Uterus (tissue), 3 donors: ENCODE measurements at regions not wholly inside any gene's neighbourhood (a gene's known extent, or its start where the extent isn't known, plus 50 kb on each side); places are given as distances from the start of the nearest gene placed in this dataset. TPM values are rescaled to one million over a fixed set of nuclear protein-coding genes. Genes with fewer than 3 reads are reported as not detected.

Experiments used
- DNase-seq, 2 donors: peaks; one replicate each; pipeline ENCODE4 v3.0.0-alpha.2; 2019 to 2020
- H3K27ac ChIP-seq, 2 donors: fragments of 200-600 bp; sonication (generic); 1 replicate in 1 of 2; 2 replicates in 1 of 2; pipeline ENCODE4 v1.5.1; 2016 to 2018
- H3K27me3 ChIP-seq, 2 donors: fragments of 200-600 bp; sonication (generic); one replicate each; pipeline ENCODE4 v1.5.1; 2018 to 2019; ENCODE audit warnings: control low read depth in 1 of 2
- H3K36me3 ChIP-seq, 2 donors: fragments of 200-600 bp; sonication (generic); one replicate each; pipeline ENCODE4 v1.5.1; 2019; ENCODE audit warnings: control low read depth in 1 of 2
- H3K4me1 ChIP-seq, 2 donors: fragments of 200-600 bp; sonication (generic); one replicate each; pipeline ENCODE4 v1.5.1; 2018 to 2019; ENCODE audit warnings: control low read depth in 1 of 2
- H3K4me3 ChIP-seq, 2 donors: fragments of 200-600 bp; sonication (generic); 1 replicate in 1 of 2; 2 replicates in 1 of 2; pipeline ENCODE4 v1.5.1; 2018 to 2019; ENCODE audit warnings: mild to moderate bottlenecking in 1 of 2
- H3K9me3 ChIP-seq, 2 donors: fragments of 200-600 bp; sonication (generic); one replicate each; pipeline ENCODE4 v1.5.1; 2019; ENCODE audit warnings: control low read depth in 1 of 2
- POLR2A ChIP-seq, 2 donors: fragments of 450-650 bp; IDR thresholded peaks; one replicate each; pipeline ENCODE4 v1.6.1; 2016; ENCODE audit warnings: antibody characterized with exemption in 2 of 2, mild to moderate bottlenecking in 1 of 2, moderate library complexity in 1 of 2
- intact Hi-C: fragments of 100-400 bp; cut with DNase I; formaldehyde crosslinking; loops from one replicate; pipeline ENCODE4 v1.15.1; 2023; ENCODE audit warnings: low total_unique reads
- small RNA-seq: library from RNA; depleted of rRNA; stranded (forward); fragments of <200 nt; gene quantifications from one replicate; pipeline ENCODE3, GENCODE V24; 2016
- TF ChIP-seq, protein P1 (sequence below), 4 experiments: fragments of 200-600 bp in 2 of 4; fragments of 450-650 bp in 2 of 4; sonication (generic) in 2 of 4; IDR thresholded peaks; one replicate each; pipeline ENCODE4 v1.5.1; 2016 to 2019; ENCODE audit warnings: antibody characterized with exemption in 4 of 4, mild to moderate bottlenecking in 2 of 4, moderate library complexity in 1 of 4
- donor health status: DM: yes; HTN: yes; CAD: no.

DNA sequence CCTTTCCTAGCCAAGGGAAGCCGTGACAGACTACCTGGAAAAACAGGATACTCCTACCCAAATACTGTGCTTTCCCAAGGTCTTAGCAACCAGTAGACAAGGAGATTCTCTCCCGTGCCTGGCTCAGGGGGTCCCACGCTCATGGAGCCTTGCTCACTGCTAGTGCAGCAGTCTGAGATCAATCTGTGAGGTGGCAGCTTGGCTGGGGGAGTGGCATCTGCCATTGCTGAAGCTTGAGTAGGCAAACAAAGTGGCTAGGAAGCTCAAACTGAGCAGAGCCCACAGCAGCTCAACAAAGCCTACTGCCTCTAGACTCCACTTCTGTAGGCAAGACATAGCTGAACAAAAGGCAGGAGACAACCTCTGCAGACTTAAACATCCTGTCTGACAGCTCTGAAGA is 177.1 kb downstream of the PARM1 start:
- H3K4me1 ChIP-seq: no peaks in the 10 kb centered on the region
- intact Hi-C loops: no loop called here
- TF ChIP-seq POLR2A (IDR thresholded peaks at IDR 0.05): no peak
- TF ChIP-seq, protein P1, sequence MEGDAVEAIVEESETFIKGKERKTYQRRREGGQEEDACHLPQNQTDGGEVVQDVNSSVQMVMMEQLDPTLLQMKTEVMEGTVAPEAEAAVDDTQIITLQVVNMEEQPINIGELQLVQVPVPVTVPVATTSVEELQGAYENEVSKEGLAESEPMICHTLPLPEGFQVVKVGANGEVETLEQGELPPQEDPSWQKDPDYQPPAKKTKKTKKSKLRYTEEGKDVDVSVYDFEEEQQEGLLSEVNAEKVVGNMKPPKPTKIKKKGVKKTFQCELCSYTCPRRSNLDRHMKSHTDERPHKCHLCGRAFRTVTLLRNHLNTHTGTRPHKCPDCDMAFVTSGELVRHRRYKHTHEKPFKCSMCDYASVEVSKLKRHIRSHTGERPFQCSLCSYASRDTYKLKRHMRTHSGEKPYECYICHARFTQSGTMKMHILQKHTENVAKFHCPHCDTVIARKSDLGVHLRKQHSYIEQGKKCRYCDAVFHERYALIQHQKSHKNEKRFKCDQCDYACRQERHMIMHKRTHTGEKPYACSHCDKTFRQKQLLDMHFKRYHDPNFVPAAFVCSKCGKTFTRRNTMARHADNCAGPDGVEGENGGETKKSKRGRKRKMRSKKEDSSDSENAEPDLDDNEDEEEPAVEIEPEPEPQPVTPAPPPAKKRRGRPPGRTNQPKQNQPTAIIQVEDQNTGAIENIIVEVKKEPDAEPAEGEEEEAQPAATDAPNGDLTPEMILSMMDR (IDR thresholded peaks at IDR 0.05): no peak
- DNase-seq: no peak
- H3K9me3 ChIP-seq: no peaks in the 10 kb centered on the region
- no peak overlapping the region for H3K27ac ChIP-seq
- H3K27me3 ChIP-seq: no peaks in the 10 kb centered on the region
- no peaks in the 10 kb centered on the region for H3K36me3 ChIP-seq
- no peak overlapping the region for H3K4me3 ChIP-seq

- intact Hi-C loops: no loop called here
- Histone ChIP-seq H3K27me3 (no peaks in the 10 kb centered on the region), H3K4me1 (no peaks in the 10 kb centered on the region), H3K27ac (no peak overlapping the region), H3K4me3 (no peak overlapping the region), H3K9me3 (no peaks in the 10 kb centered on the region), H3K36me3 (no peaks in the 10 kb centered on the region)
- TF ChIP-seq POLR2A (IDR thresholded peaks at IDR 0.05): no peak
- TF ChIP-seq, protein P1 (IDR thresholded peaks at IDR 0.05): no peak
- DNase-seq: no peak
Observed at GRCh38 chr4:75107755-75108612, 175.1 kb downstream of the PARM1 start.

- H3K27me3 ChIP-seq: no peaks in the 10 kb centered on the region
- no peaks in the 10 kb centered on the region for H3K4me1 ChIP-seq
- no peak overlapping the region for H3K27ac ChIP-seq
- TF ChIP-seq POLR2A (IDR thresholded peaks at IDR 0.05): no peak
- H3K9me3 ChIP-seq: no peaks in the 10 kb centered on the region
- intact Hi-C loops: no loop called here
- DNase-seq: no peak
- H3K4me3 ChIP-seq: no peak overlapping the region
- no peaks in the 10 kb centered on the region for H3K36me3 ChIP-seq
Observed at GRCh38 chr4:75102787-75103085, 169.8 kb downstream of the PARM1 start.

DNA sequence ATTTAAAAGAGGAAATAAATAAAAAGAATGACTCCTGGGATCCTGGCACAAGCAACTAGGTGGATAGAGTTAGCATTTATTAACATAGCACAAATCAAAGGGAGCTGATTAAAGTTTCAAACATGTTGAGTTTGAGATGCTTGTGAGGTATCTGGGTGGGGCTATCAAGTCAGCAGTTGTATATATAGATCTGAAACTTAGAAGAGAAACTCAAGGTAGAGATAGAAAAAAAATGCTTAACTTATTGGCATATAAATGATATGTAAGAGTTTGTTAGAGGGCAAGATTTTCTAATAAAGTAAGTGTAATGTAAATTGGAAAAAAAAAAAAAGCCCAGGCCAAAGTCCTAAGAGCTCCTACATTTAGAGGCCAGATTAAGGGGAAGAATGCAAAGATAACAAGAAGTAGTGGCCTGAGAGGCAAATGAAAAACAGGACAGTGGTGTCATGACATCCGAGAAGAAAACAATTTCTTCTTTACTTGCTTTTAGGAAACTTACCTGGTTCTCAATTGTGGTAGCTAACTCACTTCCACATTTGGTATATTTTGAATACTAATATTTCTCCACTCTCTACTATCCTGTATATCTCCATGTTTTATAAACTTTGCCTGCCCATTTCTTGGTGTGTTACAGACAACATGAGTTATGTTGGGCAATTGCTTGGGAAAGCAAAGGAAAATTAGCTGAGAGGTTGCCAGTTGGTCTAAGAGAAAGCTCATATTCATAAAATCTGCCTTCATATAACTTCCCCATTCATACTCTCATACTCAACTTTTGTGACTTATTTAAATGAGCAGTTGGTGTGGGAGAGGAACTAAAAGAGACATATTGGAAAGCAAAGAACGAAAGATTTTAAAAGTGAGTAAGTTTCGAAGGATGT is 169.2 kb downstream of the PARM1 start:
- no peaks in the 10 kb centered on the region for H3K27me3 ChIP-seq
- no peak for DNase-seq

More for the DNA sequence above, 169.2 kb downstream of the PARM1 start:
- intact Hi-C loops: no loop called here
- H3K4me1 ChIP-seq: no peaks in the 10 kb centered on the region
- no peaks in the 10 kb centered on the region for H3K9me3 ChIP-seq
- no peak overlapping the region for H3K27ac ChIP-seq
- no peaks in the 10 kb centered on the region for H3K36me3 ChIP-seq
- H3K4me3 ChIP-seq: no peak overlapping the region
- TF ChIP-seq, protein P1 (IDR thresholded peaks at IDR 0.05): no peak
- no peak for TF ChIP-seq POLR2A (IDR thresholded peaks at IDR 0.05)

Small RNA genes in the stretch of these regions (small RNA-seq; reads per million reads assigned to genes)
- not detected for gene AC093870.1
